ENCODE measurements at regions not wholly inside any gene's neighbourhood (a gene's known extent, or its start where the extent isn't known, plus 50 kb on each side); places are given as distances from the start of the nearest gene placed in this dataset.

DNA sequence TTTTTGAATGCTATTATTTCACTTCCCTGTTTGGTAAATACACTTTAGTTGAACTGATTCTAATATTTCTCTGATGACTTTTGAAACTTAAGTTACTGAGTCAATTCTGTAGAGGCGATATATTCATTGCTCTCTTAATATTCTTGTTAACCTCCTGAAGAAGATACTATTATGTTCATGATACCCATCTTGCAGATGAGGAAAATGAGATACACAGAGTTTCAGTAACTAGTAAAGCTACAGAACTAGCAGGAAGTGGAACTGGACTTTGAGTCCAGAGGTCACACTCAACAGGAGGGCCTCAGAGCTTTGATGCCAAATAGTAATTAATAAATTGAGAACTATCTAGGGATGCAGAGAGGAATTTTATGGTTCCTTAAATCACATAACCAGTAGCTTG is 70.0 kb downstream of the PCDH7 start:
- WGBS (ENCODE audit: insufficient coverage) = no CpG with 5 or more reads among the region's 1 CpG
- Histone ChIP-seq H3K4me2 (replicated peaks; ENCODE audit: extremely low read depth, low read length, poor library complexity, severe bottlenecking) (no peak overlapping the region), H3K79me2 (ENCODE audit: insufficient read depth, low read length) (no peaks in the 10 kb centered on the region), H3K9ac (ENCODE audit: insufficient read depth, low read length, poor library complexity, severe bottlenecking) (no peak overlapping the region), H2AFZ (ENCODE audit: insufficient read depth, low read depth, low read length, poor library complexity, severe bottlenecking) (no peak overlapping the region), H3K27ac (ENCODE audit: low read depth in 1 of 2, low read length in 2 of 2) (no peak overlapping the region), H3K27me3 (ENCODE audit: control insufficient read depth in 2 of 2, insufficient read depth in 2 of 2, low read length in 2 of 2) (no peaks in the 10 kb centered on the region), H3K4me1 (ENCODE audit: control insufficient read depth in 1 of 2, insufficient read depth in 2 of 2, low read length in 2 of 2) (no peaks in the 10 kb centered on the region), H3K4me3 (replicated peaks in 1 of 3; ENCODE audit: low read depth in 2 of 3, low read length in 3 of 3) (no peak overlapping the region), H3K9me3 (replicated peaks in 1 of 2; ENCODE audit: control insufficient read depth in 1 of 2, insufficient read depth in 1 of 2, low read length in 2 of 2) (no peaks in the 10 kb centered on the region), H4K20me1 (ENCODE audit: insufficient read depth, low read length) (no peaks in the 10 kb centered on the region), H3K36me3 (replicated peaks in 1 of 2; ENCODE audit: control insufficient read depth in 1 of 2, insufficient read depth in 2 of 2, low read length in 2 of 2) (no peaks in the 10 kb centered on the region)
- Mint-ChIP-seq H3K27ac (no peak overlapping the region), H3K36me3 (no peaks in the 10 kb centered on the region), H3K4me1 (no peaks in the 10 kb centered on the region), H3K4me3 (no peak overlapping the region), H3K27me3 (ENCODE audit: low read depth in 3 of 3) (no peaks in the 10 kb centered on the region), H3K9me3 (peaks cover 0 to 2% (median 0%) of the 10 kb centered on the region in 7 donors)
- no peak for DNase-seq
- TF ChIP-seq, protein P1, sequence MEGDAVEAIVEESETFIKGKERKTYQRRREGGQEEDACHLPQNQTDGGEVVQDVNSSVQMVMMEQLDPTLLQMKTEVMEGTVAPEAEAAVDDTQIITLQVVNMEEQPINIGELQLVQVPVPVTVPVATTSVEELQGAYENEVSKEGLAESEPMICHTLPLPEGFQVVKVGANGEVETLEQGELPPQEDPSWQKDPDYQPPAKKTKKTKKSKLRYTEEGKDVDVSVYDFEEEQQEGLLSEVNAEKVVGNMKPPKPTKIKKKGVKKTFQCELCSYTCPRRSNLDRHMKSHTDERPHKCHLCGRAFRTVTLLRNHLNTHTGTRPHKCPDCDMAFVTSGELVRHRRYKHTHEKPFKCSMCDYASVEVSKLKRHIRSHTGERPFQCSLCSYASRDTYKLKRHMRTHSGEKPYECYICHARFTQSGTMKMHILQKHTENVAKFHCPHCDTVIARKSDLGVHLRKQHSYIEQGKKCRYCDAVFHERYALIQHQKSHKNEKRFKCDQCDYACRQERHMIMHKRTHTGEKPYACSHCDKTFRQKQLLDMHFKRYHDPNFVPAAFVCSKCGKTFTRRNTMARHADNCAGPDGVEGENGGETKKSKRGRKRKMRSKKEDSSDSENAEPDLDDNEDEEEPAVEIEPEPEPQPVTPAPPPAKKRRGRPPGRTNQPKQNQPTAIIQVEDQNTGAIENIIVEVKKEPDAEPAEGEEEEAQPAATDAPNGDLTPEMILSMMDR (IDR thresholded peaks at IDR 0.05) = no peak
- intact Hi-C loops (cut with micrococcal nuclease) = loop anchor here in 1 of 2 donors (5.0 kb wide), 1 partner anchor 228 kb away; no protein-coding TSS in a partner anchor

DNA sequence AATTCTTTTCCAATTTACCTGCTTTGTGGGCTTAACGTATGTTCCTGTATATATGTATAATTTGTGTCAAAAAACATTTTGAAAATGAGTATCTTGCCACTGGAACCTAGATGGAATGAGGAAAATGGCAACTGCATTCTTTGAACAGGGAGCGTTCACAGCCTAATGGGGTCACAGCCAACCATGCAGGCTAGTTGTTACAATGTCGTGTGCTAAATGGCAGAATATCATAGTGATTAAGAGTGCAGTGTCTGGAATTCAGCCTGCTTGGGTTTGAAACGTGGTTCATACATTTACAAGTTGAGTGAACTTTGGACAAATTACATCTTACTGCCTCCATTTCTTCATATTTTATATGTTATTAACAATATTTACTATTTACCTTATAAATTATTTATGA is 70.8 kb downstream of the PCDH7 start:
- peaks cover 0 to 2% (median 0%) of the 10 kb centered on the region in 7 donors for H3K9me3 Mint-ChIP-seq
- WGBS (ENCODE audit: insufficient coverage) = 89% methylated on average over 1 of the region's 4 CpGs
- H3K27me3 Mint-ChIP-seq (ENCODE audit: low read depth in 3 of 3) = no peaks in the 10 kb centered on the region
- Histone ChIP-seq H3K27ac (ENCODE audit: low read depth in 1 of 2, low read length in 2 of 2) (no peak overlapping the region), H3K9me3 (replicated peaks in 1 of 2; ENCODE audit: control insufficient read depth in 1 of 2, insufficient read depth in 1 of 2, low read length in 2 of 2) (no peaks in the 10 kb centered on the region), H4K20me1 (ENCODE audit: insufficient read depth, low read length) (no peaks in the 10 kb centered on the region), H3K36me3 (replicated peaks in 1 of 2; ENCODE audit: control insufficient read depth in 1 of 2, insufficient read depth in 2 of 2, low read length in 2 of 2) (no peaks in the 10 kb centered on the region), H3K27me3 (ENCODE audit: control insufficient read depth in 2 of 2, insufficient read depth in 2 of 2, low read length in 2 of 2) (no peaks in the 10 kb centered on the region), H3K79me2 (ENCODE audit: insufficient read depth, low read length) (no peaks in the 10 kb centered on the region), H3K9ac (ENCODE audit: insufficient read depth, low read length, poor library complexity, severe bottlenecking) (no peak overlapping the region), H3K4me2 (replicated peaks; ENCODE audit: extremely low read depth, low read length, poor library complexity, severe bottlenecking) (no peak overlapping the region), H2AFZ (ENCODE audit: insufficient read depth, low read depth, low read length, poor library complexity, severe bottlenecking) (no peak overlapping the region), H3K4me1 (ENCODE audit: control insufficient read depth in 1 of 2, insufficient read depth in 2 of 2, low read length in 2 of 2) (no peaks in the 10 kb centered on the region), H3K4me3 (replicated peaks in 1 of 3; ENCODE audit: low read depth in 2 of 3, low read length in 3 of 3) (no peak overlapping the region)
- H3K4me3 Mint-ChIP-seq = no peak overlapping the region
- no peak for DNase-seq
- H3K27ac Mint-ChIP-seq = no peak overlapping the region
- no peaks in the 10 kb centered on the region for H3K36me3 Mint-ChIP-seq
- no peaks in the 10 kb centered on the region for H3K4me1 Mint-ChIP-seq
- TF ChIP-seq, protein P1 (IDR thresholded peaks at IDR 0.05) = no peak
- intact Hi-C loops (cut with micrococcal nuclease) = loop anchor here in 1 of 2 donors (5.0 kb wide), 1 partner anchor 229 kb away; no protein-coding TSS in a partner anchor
